Liver (tissue), 8 donors: ENCODE measurements at regions not wholly inside any gene's neighbourhood (a gene's known extent, or its start where the extent isn't known, plus 50 kb on each side); places are given as distances from the start of the nearest gene placed in this dataset.

ENCODE experiments used
- DNase-seq: peaks from one replicate; pipeline ENCODE4 v3.0.0-alpha.2; 2017; ENCODE audit warnings: low spot score
- H3K27ac ChIP-seq, 2 donors: one replicate each; pipeline ENCODE4 v1.7.0; 2013; ENCODE audit warnings: inconsistent platforms in 2 of 2, low read length in 2 of 2, control low read depth in 1 of 2, low read depth in 1 of 2, mild to moderate bottlenecking in 1 of 2
- H3K27me3 ChIP-seq, 4 donors: one replicate each; pipeline versions ENCODE4 v1.6.1 to v1.7.0; 2013; ENCODE audit warnings: low read length in 3 of 4, inconsistent platforms in 1 of 4, mild to moderate bottlenecking in 1 of 4, moderate library complexity in 1 of 4; ENCODE audit not compliant: control insufficient read depth in 4 of 4, insufficient read depth in 4 of 4
- H3K36me3 ChIP-seq, 4 donors: one replicate each; pipeline versions ENCODE4 v1.6.1 to v1.7.0; 2013; ENCODE audit warnings: low read length in 3 of 4, mild to moderate bottlenecking in 3 of 4, low read depth in 1 of 4, moderate library complexity in 1 of 4; ENCODE audit not compliant: control insufficient read depth in 4 of 4, insufficient read depth in 3 of 4
- H3K4me1 ChIP-seq, 4 donors: one replicate each; pipeline versions ENCODE4 v1.6.1 to v1.7.0; 2013; ENCODE audit warnings: low read length in 3 of 4, mild to moderate bottlenecking in 3 of 4, moderate library complexity in 1 of 4; ENCODE audit not compliant: control insufficient read depth in 4 of 4, insufficient read depth in 4 of 4
- H3K4me3 ChIP-seq, 3 donors: one replicate each; pipeline versions ENCODE4 v1.6.1 to v1.7.0; 2013; ENCODE audit warnings: low read length in 3 of 3, control low read depth in 1 of 3, low read depth in 1 of 3, mild to moderate bottlenecking in 1 of 3
- H3K9ac ChIP-seq, 2 donors: one replicate each; pipeline ENCODE4 v1.7.0; 2013; ENCODE audit warnings: low read length in 2 of 2, mild to moderate bottlenecking in 2 of 2, moderate library complexity in 2 of 2, control low read depth in 1 of 2, low read depth in 1 of 2
- H3K9me3 ChIP-seq, 4 donors: one replicate each; pipeline versions ENCODE4 v1.6.1 to v1.7.0; 2013; ENCODE audit warnings: low read length in 3 of 4; ENCODE audit not compliant: control insufficient read depth in 4 of 4
- EGR1 ChIP-seq, 2 donors: IDR thresholded peaks; 2 replicates each; pipeline ENCODE4 v1.6.1; 2016 to 2018; ENCODE audit warnings: antibody characterized with exemption in 2 of 2, low read depth in 2 of 2
- FOXA1 ChIP-seq: IDR thresholded peaks from 2 replicates; pipeline ENCODE4 v1.6.1; 2016; ENCODE audit warnings: antibody characterized with exemption
- FOXA2 ChIP-seq: IDR thresholded peaks from 2 replicates; pipeline ENCODE4 v1.6.1; 2016; ENCODE audit warnings: antibody characterized with exemption
- GABPA ChIP-seq, 2 donors: IDR thresholded peaks in 1 of 2; conservative IDR thresholded peaks in 1 of 2; 2 replicates each; pipeline ENCODE4 v1.6.1; 2016; ENCODE audit warnings: antibody characterized with exemption in 2 of 2, mild to moderate bottlenecking in 1 of 2, moderate library complexity in 1 of 2
- RAD21 ChIP-seq, 2 donors: IDR thresholded peaks; 2 replicates each; pipeline ENCODE4 v1.6.1; 2016; ENCODE audit warnings: antibody characterized with exemption in 2 of 2, mild to moderate bottlenecking in 2 of 2
- TAF1 ChIP-seq: conservative IDR thresholded peaks from 2 replicates; pipeline ENCODE4 v1.6.1; 2016; ENCODE audit warnings: antibody characterized with exemption, mild to moderate bottlenecking
- WGBS: extraction: QIAGEN DNeasy Blood & Tissue Kit; methylation state at CpG from one replicate; pipeline ENCODE4 v1.1.7; 2013; 5-methylcytosine and 5-hydroxymethylcytosine counted together
- TF ChIP-seq, protein P1 (sequence below): IDR thresholded peaks from 2 replicates; pipeline ENCODE4 v1.6.1; 2016; ENCODE audit warnings: antibody characterized with exemption, mild to moderate bottlenecking
- TF ChIP-seq, protein P2 (sequence below): fragments of 150-350 bp; IDR thresholded peaks from 2 replicates; pipeline ENCODE4 v1.5.1; 2017; ENCODE audit warnings: improper control_type of control experiment, low read depth, low read length; ENCODE audit not compliant: missing input control
- TF ChIP-seq, protein P3 (sequence below): IDR thresholded peaks from 2 replicates; pipeline ENCODE4 v1.6.1; 2016; ENCODE audit warnings: antibody characterized with exemption
- TF ChIP-seq, protein P4 (sequence below): IDR thresholded peaks from 2 replicates; pipeline ENCODE4 v1.6.1; 2016; ENCODE audit warnings: antibody characterized with exemption
- donor health status: healthy.
- donor health status: healthy.
- donor health status: healthy.
- donor health status: healthy.
- donor health status: healthy.

DNA sequence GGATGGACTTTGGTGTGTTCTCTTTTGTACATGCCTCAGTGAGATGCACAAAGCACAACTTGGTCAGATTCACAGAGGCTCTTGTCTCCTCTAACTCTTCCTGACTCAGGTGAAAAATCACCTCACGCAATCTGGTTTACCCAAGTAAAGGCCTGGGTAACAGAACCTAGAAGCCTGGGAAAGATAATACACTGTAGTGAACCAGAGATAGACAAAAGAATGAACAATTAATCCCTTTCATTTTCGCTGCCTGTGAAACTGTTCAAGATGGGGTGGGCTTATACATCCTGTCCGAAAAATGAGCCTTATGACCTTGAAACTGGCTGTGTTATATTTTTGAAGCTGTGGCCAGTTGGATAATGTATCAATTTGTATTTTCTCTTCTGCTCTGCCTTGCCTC is 678.9 kb upstream of the TEX47 start:
- H3K27ac ChIP-seq: no peak overlapping the region
- no peaks in the 10 kb centered on the region for H3K36me3 ChIP-seq
- no peaks in the 10 kb centered on the region for H3K9me3 ChIP-seq
- TF ChIP-seq EGR1 (IDR thresholded peaks at IDR 0.05; ENCODE audit: low read depth in 2 of 2): no peak
- TF ChIP-seq, protein P1, sequence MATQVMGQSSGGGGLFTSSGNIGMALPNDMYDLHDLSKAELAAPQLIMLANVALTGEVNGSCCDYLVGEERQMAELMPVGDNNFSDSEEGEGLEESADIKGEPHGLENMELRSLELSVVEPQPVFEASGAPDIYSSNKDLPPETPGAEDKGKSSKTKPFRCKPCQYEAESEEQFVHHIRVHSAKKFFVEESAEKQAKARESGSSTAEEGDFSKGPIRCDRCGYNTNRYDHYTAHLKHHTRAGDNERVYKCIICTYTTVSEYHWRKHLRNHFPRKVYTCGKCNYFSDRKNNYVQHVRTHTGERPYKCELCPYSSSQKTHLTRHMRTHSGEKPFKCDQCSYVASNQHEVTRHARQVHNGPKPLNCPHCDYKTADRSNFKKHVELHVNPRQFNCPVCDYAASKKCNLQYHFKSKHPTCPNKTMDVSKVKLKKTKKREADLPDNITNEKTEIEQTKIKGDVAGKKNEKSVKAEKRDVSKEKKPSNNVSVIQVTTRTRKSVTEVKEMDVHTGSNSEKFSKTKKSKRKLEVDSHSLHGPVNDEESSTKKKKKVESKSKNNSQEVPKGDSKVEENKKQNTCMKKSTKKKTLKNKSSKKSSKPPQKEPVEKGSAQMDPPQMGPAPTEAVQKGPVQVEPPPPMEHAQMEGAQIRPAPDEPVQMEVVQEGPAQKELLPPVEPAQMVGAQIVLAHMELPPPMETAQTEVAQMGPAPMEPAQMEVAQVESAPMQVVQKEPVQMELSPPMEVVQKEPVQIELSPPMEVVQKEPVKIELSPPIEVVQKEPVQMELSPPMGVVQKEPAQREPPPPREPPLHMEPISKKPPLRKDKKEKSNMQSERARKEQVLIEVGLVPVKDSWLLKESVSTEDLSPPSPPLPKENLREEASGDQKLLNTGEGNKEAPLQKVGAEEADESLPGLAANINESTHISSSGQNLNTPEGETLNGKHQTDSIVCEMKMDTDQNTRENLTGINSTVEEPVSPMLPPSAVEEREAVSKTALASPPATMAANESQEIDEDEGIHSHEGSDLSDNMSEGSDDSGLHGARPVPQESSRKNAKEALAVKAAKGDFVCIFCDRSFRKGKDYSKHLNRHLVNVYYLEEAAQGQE: no peak
- TF ChIP-seq, protein P2, sequence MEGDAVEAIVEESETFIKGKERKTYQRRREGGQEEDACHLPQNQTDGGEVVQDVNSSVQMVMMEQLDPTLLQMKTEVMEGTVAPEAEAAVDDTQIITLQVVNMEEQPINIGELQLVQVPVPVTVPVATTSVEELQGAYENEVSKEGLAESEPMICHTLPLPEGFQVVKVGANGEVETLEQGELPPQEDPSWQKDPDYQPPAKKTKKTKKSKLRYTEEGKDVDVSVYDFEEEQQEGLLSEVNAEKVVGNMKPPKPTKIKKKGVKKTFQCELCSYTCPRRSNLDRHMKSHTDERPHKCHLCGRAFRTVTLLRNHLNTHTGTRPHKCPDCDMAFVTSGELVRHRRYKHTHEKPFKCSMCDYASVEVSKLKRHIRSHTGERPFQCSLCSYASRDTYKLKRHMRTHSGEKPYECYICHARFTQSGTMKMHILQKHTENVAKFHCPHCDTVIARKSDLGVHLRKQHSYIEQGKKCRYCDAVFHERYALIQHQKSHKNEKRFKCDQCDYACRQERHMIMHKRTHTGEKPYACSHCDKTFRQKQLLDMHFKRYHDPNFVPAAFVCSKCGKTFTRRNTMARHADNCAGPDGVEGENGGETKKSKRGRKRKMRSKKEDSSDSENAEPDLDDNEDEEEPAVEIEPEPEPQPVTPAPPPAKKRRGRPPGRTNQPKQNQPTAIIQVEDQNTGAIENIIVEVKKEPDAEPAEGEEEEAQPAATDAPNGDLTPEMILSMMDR: no peak
- no peak for TF ChIP-seq TAF1
- TF ChIP-seq RAD21 (IDR thresholded peaks at IDR 0.05): no peak
- no peak overlapping the region for H3K9ac ChIP-seq
- no peaks in the 10 kb centered on the region for H3K4me1 ChIP-seq
- H3K4me3 ChIP-seq: no peak overlapping the region
- no peaks in the 10 kb centered on the region for H3K27me3 ChIP-seq
- no peak for DNase-seq
- WGBS: 69% methylated on average over 3 of the region's 3 CpGs

DNA sequence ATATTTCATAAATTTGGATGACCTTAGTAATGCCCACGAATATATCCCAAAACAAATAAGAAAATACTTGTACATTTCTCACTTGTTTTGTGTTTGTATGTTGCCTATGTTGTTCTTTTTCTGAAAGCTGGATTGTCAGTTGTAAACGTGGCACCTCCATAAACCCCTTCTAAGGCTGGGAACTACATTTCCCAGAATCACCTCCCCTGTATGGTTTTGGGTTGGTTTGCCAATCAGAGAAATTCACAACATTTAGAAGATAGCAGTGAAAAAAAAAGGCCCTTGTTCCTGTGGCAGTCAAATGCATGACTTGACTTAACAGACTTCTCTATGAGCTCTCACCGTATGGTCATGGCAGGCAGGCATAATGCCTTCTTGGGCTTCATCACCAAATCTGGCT is 676.3 kb upstream of the STEAP1 start:
- H3K4me3 ChIP-seq: no peak overlapping the region
- no peaks in the 10 kb centered on the region for H3K36me3 ChIP-seq
- no peak overlapping the region for H3K27ac ChIP-seq
- 55% methylated on average over 3 of the region's 3 CpGs for WGBS
- TF ChIP-seq EGR1 (IDR thresholded peaks at IDR 0.05; ENCODE audit: low read depth in 2 of 2) (no peak), FOXA2 (no peak), GABPA (IDR thresholded peaks at IDR 0.05 in 1 of 2, conservative IDR thresholded peaks at IDR 0.05 in 1 of 2) (no peak), FOXA1 (no peak)
- TF ChIP-seq, protein P3, sequence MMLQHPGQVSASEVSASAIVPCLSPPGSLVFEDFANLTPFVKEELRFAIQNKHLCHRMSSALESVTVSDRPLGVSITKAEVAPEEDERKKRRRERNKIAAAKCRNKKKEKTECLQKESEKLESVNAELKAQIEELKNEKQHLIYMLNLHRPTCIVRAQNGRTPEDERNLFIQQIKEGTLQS: no peak
- TF ChIP-seq, protein P4, sequence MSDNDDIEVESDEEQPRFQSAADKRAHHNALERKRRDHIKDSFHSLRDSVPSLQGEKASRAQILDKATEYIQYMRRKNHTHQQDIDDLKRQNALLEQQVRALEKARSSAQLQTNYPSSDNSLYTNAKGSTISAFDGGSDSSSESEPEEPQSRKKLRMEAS: no peak
- TF ChIP-seq, protein P2: no peak
- H3K9me3 ChIP-seq: no peaks in the 10 kb centered on the region
- H3K27me3 ChIP-seq: no peaks in the 10 kb centered on the region
- H3K4me1 ChIP-seq: no peaks in the 10 kb centered on the region
- DNase-seq: no peak
- no peak overlapping the region for H3K9ac ChIP-seq
